HG03571 (cell line): ENCODE measurements at regions not wholly inside any gene's neighbourhood (a gene's known extent, or its start where the extent isn't known, plus 50 kb on each side); places are given as distances from the start of the nearest gene placed in this dataset.
"Not testable (repeated sequence)": the region's sequence is repeated elsewhere in the genome, so short reads cannot be mapped to it uniquely, and the experiment has no call there.

ENCODE experiments used
- ATAC-seq: cut with Tn5 transposase; IDR thresholded peaks from one replicate; pipeline ENCODE4 v1.9.1; 2021; ENCODE audit not compliant: unreplicated experiment

GRCh38 chr13:69283301-69283700, 824.3 kb upstream of the ATXN8OS start:
- ATAC-seq: no peak

- no peak for ATAC-seq
Observed at GRCh38 chr13:69280399-69280798, 827.2 kb upstream of the ATXN8OS start.

GRCh38 chr13:69279213-69279612, 828.4 kb upstream of the ATXN8OS start:
- ATAC-seq: no peak

- no peak for ATAC-seq
Observed at GRCh38 chr13:69274231-69274630, 833.4 kb upstream of the ATXN8OS start.

GRCh38 chr13:69264362-69265334, 843.0 kb upstream of the ATXN8OS start:
- ATAC-seq: no peak

- ATAC-seq: no peak
Observed at GRCh38 chr13:69243366-69243765, 864.3 kb upstream of the ATXN8OS start.

GRCh38 chr13:69234171-69234570, 873.5 kb upstream of the ATXN8OS start:
- no peak for ATAC-seq

GRCh38 chr13:69226427-69226826, 881.2 kb upstream of the ATXN8OS start:
- ATAC-seq: no peak

- not testable (repeated sequence) for ATAC-seq
Observed at GRCh38 chr13:69221633-69222498, 885.8 kb upstream of the ATXN8OS start.

- ATAC-seq: no peak
Observed at GRCh38 chr13:69213396-69213795, 894.2 kb upstream of the ATXN8OS start.

GRCh38 chr13:69204620-69205019, 903.0 kb upstream of the ATXN8OS start:
- no peak for ATAC-seq

GRCh38 chr13:69202996-69203395, 904.6 kb upstream of the ATXN8OS start:
- no peak for ATAC-seq

- no peak for ATAC-seq
Observed at GRCh38 chr13:69199664-69200063, 908.0 kb upstream of the ATXN8OS start.

GRCh38 chr13:69198706-69199105, 908.9 kb upstream of the ATXN8OS start:
- no peak for ATAC-seq

- no peak for ATAC-seq
Observed at GRCh38 chr13:69194130-69194529, 913.5 kb upstream of the ATXN8OS start.

GRCh38 chr13:69180034-69180433, 927.6 kb upstream of the ATXN8OS start:
- no peak for ATAC-seq

GRCh38 chr13:69178000-69178399, 929.6 kb upstream of the ATXN8OS start:
- ATAC-seq: no peak

GRCh38 chr13:69168436-69168835, 939.2 kb upstream of the ATXN8OS start:
- no peak for ATAC-seq

- ATAC-seq: no peak
Observed at GRCh38 chr13:69155136-69155535, 952.5 kb upstream of the ATXN8OS start.

- no peak for ATAC-seq
Observed at GRCh38 chr13:69142101-69142500, 965.5 kb upstream of the ATXN8OS start.

- no peak for ATAC-seq
Observed at GRCh38 chr13:69124996-69125395, 982.6 kb upstream of the ATXN8OS start.
